ENCODE measurements at regions not wholly inside any gene's neighbourhood (a gene's known extent, or its start where the extent isn't known, plus 50 kb on each side); places are given as distances from the start of the nearest gene placed in this dataset.

DNA sequence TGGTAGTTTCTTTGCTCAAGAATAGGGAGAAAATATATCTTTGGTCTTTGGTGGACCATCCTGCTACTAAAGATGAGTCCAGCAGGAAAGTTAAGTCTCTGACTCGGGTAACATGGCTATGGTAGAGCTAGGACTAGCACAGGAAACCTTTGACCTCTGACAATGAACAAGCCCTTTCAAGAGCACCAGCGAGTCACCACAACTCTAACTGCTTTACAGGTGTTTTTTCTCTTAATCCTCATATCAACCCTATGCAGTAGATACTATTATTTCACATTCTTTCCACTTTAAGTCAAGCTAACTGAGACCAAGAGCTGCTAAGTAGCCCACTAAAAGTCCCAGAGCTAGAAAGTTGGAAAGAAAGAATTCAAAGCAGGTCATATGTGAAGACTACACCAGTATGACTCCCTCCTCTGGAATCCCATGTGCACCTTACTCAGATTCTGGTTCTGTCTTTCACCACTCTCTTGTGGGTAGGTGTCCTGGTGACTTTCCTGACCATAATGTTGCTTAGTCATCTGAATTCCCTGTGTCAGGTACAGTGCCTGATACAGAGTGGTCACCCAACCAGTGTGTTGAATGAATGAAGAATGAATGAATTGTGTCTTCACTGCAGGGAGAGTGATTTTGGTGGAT is 53.8 kb upstream of the ME3 start:
- DNase-seq: no peak

DNA sequence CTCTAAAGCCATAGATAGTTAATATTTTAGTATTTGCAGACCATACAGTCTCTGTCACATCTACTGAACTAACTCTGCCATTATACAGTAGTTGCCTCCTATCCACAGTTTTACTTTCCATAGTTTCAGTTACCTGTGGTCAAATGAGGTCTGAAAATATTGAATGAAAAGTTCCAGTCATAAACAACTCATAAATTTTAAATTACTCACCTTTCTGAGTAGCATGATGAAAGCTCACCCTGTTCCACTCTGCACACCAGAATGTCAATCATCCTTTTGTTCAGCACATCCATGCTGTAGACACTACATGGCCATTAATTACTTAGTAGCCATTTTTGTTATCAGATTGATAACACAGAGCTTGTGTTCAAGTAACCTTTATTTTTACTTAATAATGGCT is 51.7 kb upstream of the ME3 start:
- no peak for DNase-seq

DNA sequence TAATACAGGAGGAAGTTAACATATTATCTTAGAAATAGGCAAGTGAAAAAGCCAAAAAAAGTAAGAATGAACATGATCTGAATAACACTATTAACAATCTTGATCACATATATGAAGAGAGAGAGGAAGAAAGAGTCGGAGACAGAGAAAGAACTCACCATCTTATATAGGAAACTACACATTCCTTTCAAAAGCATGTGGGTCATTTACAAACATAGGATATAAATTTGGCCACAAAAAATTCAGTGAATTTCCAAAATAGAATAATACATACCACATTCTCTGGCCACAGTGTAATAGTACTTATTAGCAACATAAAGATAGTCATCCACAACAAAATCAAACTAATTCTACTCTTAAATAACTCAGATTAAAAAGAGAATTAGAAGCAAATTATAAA is 50.9 kb upstream of the ME3 start:
- no peak for DNase-seq

DNA sequence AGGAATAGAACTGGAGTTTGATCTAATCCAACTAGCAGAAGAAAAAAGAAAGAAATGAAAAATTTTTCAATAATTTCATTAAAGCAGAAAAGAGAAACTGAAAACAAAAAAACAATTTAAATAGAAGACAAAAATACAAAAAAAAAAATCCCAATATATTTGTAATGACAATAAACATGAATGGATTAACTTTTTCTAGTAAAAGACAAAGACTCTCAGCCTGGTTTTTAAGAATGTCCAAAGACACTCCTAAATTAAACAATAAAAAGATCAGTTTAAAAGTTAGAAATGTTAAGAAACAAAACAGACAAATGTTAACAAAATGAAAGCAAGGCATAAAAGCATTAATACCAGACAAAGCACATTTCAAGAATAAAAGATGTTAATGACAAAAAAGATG is 50.3 kb upstream of the ME3 start:
- no peak for DNase-seq

Measured in NCI-H69 (cell line).